Left ventricle myocardium superior (tissue), 1 donor: ENCODE measurements at regions not wholly inside any gene's neighbourhood (a gene's known extent, or its start where the extent isn't known, plus 50 kb on each side); places are given as distances from the start of the nearest gene placed in this dataset.
"Not testable (repeated sequence)": the region's sequence is repeated elsewhere in the genome, so short reads cannot be mapped to it uniquely, and the experiment has no call there.

Experiments
- ATAC-seq: fragments of 200-7000 bp; cut with Tn5 transposase; one replicate; pipeline ENCODE4 v1.9.1; 2020; ENCODE audit warnings: mild to moderate bottlenecking, moderate library complexity
- DNase-seq: peaks from one replicate; pipeline ENCODE4 v3.0.0-alpha.2; 2020
- intact Hi-C: fragments of 100-400 bp; cut with micrococcal nuclease; formaldehyde crosslinking; loops from one replicate; pipeline ENCODE4 v1.11.0; 2022
- donor health status: DM: no; HTN: yes; CAD: no; lungs with severe emphysema.

GRCh38 chr6:81300961-81301360, 451.5 kb downstream of the TENT5A start:
- ATAC-seq, result no peak
- no peak for DNase-seq
- intact Hi-C loops, result no loop called here

- intact Hi-C loops, result no loop called here
- ATAC-seq, result no peak
- no peak for DNase-seq
These were observed 453.7 kb downstream of the TENT5A start for GRCh38 chr6:81298751-81299150.

GRCh38 chr6:81295310-81295709, 457.2 kb downstream of the TENT5A start:
- intact Hi-C loops, result no loop called here
- no peak for ATAC-seq
- no peak for DNase-seq

- no peak for DNase-seq
- no peak for ATAC-seq
- intact Hi-C loops, result no loop called here
These were observed 458.6 kb downstream of the TENT5A start for GRCh38 chr6:81293896-81294295.

- no peak for DNase-seq
- intact Hi-C loops, result no loop called here
- ATAC-seq, result no peak
These were observed 463.3 kb downstream of the TENT5A start for GRCh38 chr6:81289229-81289628.

GRCh38 chr6:81265106-81265505, 487.4 kb downstream of the TENT5A start:
- ATAC-seq, result peak; percentile 63
- no peak for DNase-seq
- intact Hi-C loops, result no loop called here

GRCh38 chr6:81263531-81264168, 488.8 kb downstream of the TENT5A start:
- ATAC-seq (no peak), DNase-seq (no peak)
- intact Hi-C loops, result no loop called here

- intact Hi-C loops, result no loop called here
- ATAC-seq (no peak), DNase-seq (no peak)
These were observed 489.8 kb downstream of the TENT5A start for GRCh38 chr6:81262656-81263055.

GRCh38 chr6:81256223-81256622, 496.3 kb downstream of the TENT5A start:
- ATAC-seq, DNase-seq, intact Hi-C loops: not testable (repeated sequence)

GRCh38 chr6:81253821-81254220, 498.7 kb downstream of the TENT5A start:
- DNase-seq (no peak), ATAC-seq (no peak)
- intact Hi-C loops, result no loop called here

- DNase-seq, result no peak
- intact Hi-C loops, result no loop called here
- ATAC-seq, result no peak
These were observed 500.2 kb downstream of the TENT5A start for GRCh38 chr6:81252231-81252630.

GRCh38 chr6:81246200-81246599, 506.3 kb downstream of the TENT5A start:
- DNase-seq, result no peak
- intact Hi-C loops, result no loop called here

GRCh38 chr6:81242624-81243023, 509.9 kb downstream of the TENT5A start:
- no peak for DNase-seq
- intact Hi-C loops, result no loop called here
- ATAC-seq, result no peak

More at GRCh38 chr6:81246200-81246599, 506.3 kb downstream of the TENT5A start:
- no peak for ATAC-seq

GRCh38 chr6:81241126-81242041, 511.1 kb downstream of the TENT5A start:
- ATAC-seq (no peak), DNase-seq (no peak)
- intact Hi-C loops, result no loop called here

GRCh38 chr6:81238390-81238789, 514.1 kb downstream of the TENT5A start:
- intact Hi-C loops, result no loop called here
- no peak for ATAC-seq

GRCh38 chr6:81237226-81237625, 515.3 kb downstream of the TENT5A start:
- ATAC-seq (no peak), DNase-seq (no peak)
- intact Hi-C loops, result no loop called here

More at GRCh38 chr6:81238390-81238789, 514.1 kb downstream of the TENT5A start:
- DNase-seq, result no peak

GRCh38 chr6:81235512-81235911, 517.0 kb downstream of the TENT5A start:
- ATAC-seq (no peak), DNase-seq (no peak)
- intact Hi-C loops, result no loop called here

GRCh38 chr6:81233990-81234389, 518.5 kb downstream of the TENT5A start:
- DNase-seq (no peak), ATAC-seq (no peak)
- intact Hi-C loops, result no loop called here

GRCh38 chr6:81228912-81229555, 523.4 kb downstream of the TENT5A start:
- intact Hi-C loops, result no loop called here
- no peak for DNase-seq
- no peak for ATAC-seq

GRCh38 chr6:81226957-81227356, 525.5 kb downstream of the TENT5A start:
- intact Hi-C loops, result no loop called here
- DNase-seq (no peak), ATAC-seq (no peak)
